Activated CD4-positive, alpha-beta T cell treated with anti-CD3 and anti-CD28 coated beads, Interleukin-2, amount 10 ng/mL, durations not matched to agents 7 days and 5 days (primary cell): ENCODE measurements at regions not wholly inside any gene's neighbourhood (a gene's known extent, or its start where the extent isn't known, plus 50 kb on each side); places are given as distances from the start of the nearest gene placed in this dataset.

Source experiments
- CTCF ChIA-PET: fragments of 350-600 bp; sonication (Branson Sonifier 250); formaldehyde crosslinking; loops from one replicate; lab custom pipeline; 2021; ENCODE audit warnings: antibody characterized with exemption; lab: Charles Lee
- POLR2A ChIA-PET: fragments of 350-600 bp; sonication (Branson Sonifier 250); formaldehyde crosslinking; loops from one replicate; lab custom pipeline; 2021; ENCODE audit warnings: antibody characterized with exemption; lab: Charles Lee
- DNase-seq: peaks from one replicate; pipeline ENCODE4 v3.0.0-alpha.2; 2020
- H3K27ac Mint-ChIP-seq: one replicate; pipeline ENCODE4 v1.8.0; 2021; ENCODE audit warnings: mild to moderate bottlenecking, moderate library complexity, mixed read lengths
- H3K27me3 Mint-ChIP-seq: one replicate; pipeline ENCODE4 v1.8.0; 2021; ENCODE audit warnings: mixed read lengths
- H3K36me3 Mint-ChIP-seq: one replicate; pipeline ENCODE4 v1.8.0; 2021; ENCODE audit warnings: low read depth, mixed read lengths
- H3K4me1 Mint-ChIP-seq: one replicate; pipeline ENCODE4 v1.8.0; 2021; ENCODE audit warnings: mixed read lengths
- H3K4me3 Mint-ChIP-seq: one replicate; pipeline ENCODE4 v1.8.0; 2021; ENCODE audit warnings: mild to moderate bottlenecking, moderate library complexity, mixed read lengths
- H3K9me3 Mint-ChIP-seq: one replicate; pipeline ENCODE4 v1.8.0; 2021; ENCODE audit warnings: mixed read lengths

DNA sequence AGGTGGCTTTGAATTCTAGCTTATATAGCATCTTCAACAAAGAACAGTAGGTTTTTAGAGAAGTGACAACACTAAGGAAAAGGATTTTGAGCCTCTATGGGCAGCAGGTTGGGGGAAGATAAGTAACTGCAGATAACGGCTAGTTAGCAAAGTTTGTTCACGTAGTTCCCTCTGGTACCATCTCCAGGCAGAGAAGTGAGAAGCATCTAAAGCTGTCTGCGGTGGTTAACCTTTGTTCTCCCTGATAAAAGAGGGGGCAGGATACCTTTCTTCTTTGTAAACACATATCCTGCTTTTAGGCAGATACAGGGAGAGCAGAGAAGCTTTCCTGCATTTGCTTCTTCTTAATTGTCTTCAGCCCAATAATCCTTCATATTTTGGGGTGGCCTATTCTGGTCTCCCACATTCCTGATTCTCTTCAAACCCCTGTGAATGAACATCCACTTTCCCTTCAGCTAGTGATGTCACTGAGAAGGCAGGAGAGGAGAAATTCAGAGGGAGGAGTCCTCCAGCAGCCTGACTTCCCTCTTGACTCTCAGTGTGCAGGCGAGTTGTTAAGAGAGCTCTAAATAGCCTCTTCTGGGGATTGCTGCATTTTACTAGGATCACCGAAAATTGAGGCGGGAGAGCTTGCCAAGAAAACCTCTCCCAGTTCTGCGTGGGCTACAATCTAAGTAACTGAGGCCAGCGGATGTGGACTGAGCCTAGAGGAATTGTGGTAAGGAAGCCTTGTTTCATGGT, 393.7 kb upstream of the C2CD4B start:
- H3K4me3 Mint-ChIP-seq, result no peak overlapping the region
- peaks cover 11% of the 10 kb centered on the region for H3K27me3 Mint-ChIP-seq
- H3K27ac Mint-ChIP-seq, result no peak overlapping the region

DNA sequence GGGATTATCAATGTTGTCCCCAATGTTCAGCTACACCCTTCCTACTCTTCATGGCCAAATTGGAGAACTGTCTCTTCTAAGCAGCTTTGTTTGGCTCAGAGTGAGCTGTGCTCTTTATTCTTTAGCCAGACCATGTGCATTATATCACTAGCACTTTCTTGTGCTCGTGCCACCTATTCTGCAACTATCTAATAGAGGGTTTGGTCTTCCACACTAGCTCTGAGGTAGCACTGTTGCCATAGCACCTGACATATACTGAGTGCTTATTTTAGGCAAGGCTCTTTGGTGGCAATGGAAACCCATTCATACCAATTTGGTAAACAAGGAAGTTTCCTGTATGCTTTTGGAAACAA, 394.3 kb upstream of the C2CD4B start:
- DNase-seq, result no peak
- Mint-ChIP-seq H3K9me3 (no peaks in the 10 kb centered on the region), H3K27me3 (peaks cover 9% of the 10 kb centered on the region), H3K4me1 (no peaks in the 10 kb centered on the region), H3K4me3 (no peak overlapping the region), H3K36me3 (no peaks in the 10 kb centered on the region), H3K27ac (no peak overlapping the region)
- ChIA-PET CTCF (interaction anchor here (0.6 to 1.7 kb wide), 2 partner anchors 11 to 31 kb away, joined by 3 to 6 read pairs; no protein-coding TSS in a partner anchor), POLR2A (no interaction called here)

More for the DNA sequence above, 393.7 kb upstream of the C2CD4B start:
- Mint-ChIP-seq H3K36me3 (no peaks in the 10 kb centered on the region), H3K4me1 (no peaks in the 10 kb centered on the region), H3K9me3 (no peaks in the 10 kb centered on the region)
- ChIA-PET POLR2A (no interaction called here), CTCF (interaction anchor here (0.6 to 1.7 kb wide), 2 partner anchors 12 to 31 kb away, joined by 3 to 6 read pairs; no protein-coding TSS in a partner anchor)
- DNase-seq, result no peak

DNA sequence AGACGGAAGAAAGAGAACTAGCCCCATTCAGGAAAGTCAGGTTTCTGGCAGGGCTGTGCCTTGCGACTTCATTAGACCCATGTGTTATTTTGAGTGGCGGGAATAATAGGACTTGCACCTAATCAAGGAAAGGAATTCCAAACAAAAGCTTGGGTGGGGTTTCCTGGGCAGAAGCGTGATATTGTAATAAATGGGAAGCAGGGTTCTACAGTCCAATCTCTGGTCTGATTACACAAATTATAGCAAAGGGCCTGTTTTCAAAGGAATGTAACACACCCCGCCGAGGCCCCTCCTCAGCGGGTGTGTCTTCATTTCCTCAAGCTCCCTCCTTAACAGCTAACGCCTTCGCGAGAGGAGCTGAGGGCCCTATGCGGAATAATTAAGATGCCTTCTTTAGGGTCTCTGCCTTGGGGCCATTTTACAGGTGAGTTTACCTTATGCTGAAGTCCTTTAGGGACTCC, 396.0 kb upstream of the C2CD4B start:
- no peaks in the 10 kb centered on the region for H3K9me3 Mint-ChIP-seq
- CTCF ChIA-PET, result no interaction called here
- H3K27me3 Mint-ChIP-seq, result peaks cover 8% of the 10 kb centered on the region
- H3K4me1 Mint-ChIP-seq, result no peaks in the 10 kb centered on the region
- DNase-seq, result no peak
- H3K27ac Mint-ChIP-seq, result no peak overlapping the region
- POLR2A ChIA-PET, result no interaction called here
- no peak overlapping the region for H3K4me3 Mint-ChIP-seq
- H3K36me3 Mint-ChIP-seq, result no peaks in the 10 kb centered on the region

DNA sequence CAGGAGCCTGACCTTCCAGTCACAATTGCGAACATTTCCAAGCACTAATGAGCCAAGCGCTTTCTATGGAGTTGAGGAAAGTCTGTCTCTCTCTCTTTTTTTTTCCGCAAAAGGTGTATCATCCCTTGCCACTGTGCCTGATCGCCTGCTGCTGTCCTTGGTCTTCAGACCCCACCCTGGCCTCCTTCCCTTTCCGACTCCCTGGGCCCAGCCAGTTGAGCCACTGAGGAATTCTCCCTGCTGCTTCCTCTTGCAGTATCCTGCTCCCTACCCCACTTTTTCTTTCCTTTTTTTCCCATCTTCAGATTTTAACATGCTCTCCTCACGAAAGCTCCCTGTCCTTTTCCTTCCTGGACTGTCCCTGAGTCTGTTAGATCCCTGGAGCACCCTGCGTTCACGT, 396.5 kb upstream of the C2CD4B start:
- ChIA-PET CTCF (no interaction called here), POLR2A (no interaction called here)
- Mint-ChIP-seq H3K4me3 (no peak overlapping the region), H3K27ac (no peak overlapping the region), H3K27me3 (peaks cover 8% of the 10 kb centered on the region), H3K4me1 (no peaks in the 10 kb centered on the region), H3K36me3 (no peaks in the 10 kb centered on the region), H3K9me3 (no peaks in the 10 kb centered on the region)
- no peak for DNase-seq

DNA sequence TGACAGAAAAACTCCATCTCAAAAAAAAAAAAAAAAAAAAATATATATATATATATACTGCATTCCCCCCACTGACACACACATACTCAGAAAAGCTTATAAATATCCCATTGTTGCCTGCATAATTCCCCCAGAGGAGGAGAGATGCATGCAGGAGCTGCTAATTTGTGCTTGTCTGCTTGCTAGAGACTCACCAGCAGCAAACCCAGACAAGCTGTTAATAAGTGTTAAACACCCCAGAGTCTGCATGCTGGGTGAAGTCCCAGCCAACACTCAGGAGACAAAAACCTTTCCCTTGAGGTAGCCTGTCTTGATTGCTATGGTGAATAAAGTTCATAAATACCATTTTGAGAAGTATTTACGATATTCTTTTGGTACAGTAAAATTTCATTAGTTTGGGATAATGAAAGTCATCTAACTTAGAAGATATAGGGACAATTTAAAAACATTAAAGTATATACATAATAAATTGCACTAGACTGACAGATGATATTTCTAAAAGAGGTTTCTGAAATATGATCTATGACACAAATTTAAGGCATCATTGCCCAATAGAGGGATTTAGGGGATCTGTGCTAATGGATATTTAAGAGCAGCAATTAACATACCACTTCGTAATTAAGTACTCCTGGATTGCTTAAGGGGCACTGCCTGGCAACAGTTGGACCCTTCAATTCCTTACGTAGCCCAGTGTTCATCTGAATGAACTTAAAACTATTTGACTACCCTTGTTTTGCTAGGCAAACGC, 400.0 kb upstream of the C2CD4B start:
- DNase-seq, result no peak
- ChIA-PET CTCF (no interaction called here), POLR2A (no interaction called here)
- H3K36me3 Mint-ChIP-seq, result no peaks in the 10 kb centered on the region
- no peak overlapping the region for H3K4me3 Mint-ChIP-seq
- H3K4me1 Mint-ChIP-seq, result no peaks in the 10 kb centered on the region
- no peaks in the 10 kb centered on the region for H3K27me3 Mint-ChIP-seq
- H3K27ac Mint-ChIP-seq, result no peak overlapping the region
- H3K9me3 Mint-ChIP-seq, result no peaks in the 10 kb centered on the region

DNA sequence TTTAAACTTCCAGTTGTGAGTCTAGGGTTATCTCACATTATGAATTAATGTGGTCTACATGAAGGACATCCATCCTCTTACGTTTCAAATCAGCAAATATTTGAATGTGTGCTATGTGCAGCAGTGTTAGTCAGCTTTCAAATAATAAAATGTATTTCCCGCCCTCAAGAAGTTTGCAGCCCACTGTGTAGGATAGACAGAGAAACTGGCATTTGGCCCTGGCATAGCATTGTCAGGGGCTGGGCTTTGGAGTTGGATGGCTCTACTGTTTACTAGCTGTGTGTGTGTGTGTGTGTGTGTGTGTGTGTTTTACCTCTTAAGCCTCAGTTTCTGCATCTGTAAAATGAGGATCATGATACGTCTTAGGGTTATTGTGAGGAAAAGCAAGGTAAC, 400.5 kb upstream of the C2CD4B start:
- no peak for DNase-seq
- POLR2A ChIA-PET, result no interaction called here
- Mint-ChIP-seq H3K4me1 (no peaks in the 10 kb centered on the region), H3K4me3 (no peak overlapping the region), H3K27me3 (no peaks in the 10 kb centered on the region), H3K36me3 (no peaks in the 10 kb centered on the region), H3K9me3 (no peaks in the 10 kb centered on the region), H3K27ac (no peak overlapping the region)
- CTCF ChIA-PET, result no interaction called here

DNA sequence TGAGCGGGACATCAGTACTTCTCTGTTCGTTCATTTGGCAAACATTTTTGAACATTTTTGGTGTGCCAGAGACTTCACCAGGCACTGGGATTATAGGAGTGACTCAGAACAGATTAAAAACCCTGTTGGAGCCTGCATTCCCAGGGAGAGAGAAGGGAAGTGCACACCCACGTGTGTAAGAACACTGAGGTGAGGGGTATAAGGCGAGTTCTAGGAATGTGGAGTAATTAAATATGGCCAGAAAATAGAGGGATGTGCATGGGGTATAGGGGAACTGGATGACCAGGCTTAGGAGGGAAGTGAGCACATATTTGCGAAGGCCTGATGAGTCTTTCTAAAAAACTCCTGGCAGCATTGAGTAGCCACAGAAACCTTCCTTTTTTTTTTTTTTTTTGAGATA, 401.2 kb upstream of the C2CD4B start:
- Mint-ChIP-seq H3K36me3 (no peaks in the 10 kb centered on the region), H3K4me1 (no peaks in the 10 kb centered on the region), H3K4me3 (no peak overlapping the region), H3K27me3 (no peaks in the 10 kb centered on the region), H3K27ac (no peak overlapping the region), H3K9me3 (no peaks in the 10 kb centered on the region)
- no peak for DNase-seq
- POLR2A ChIA-PET, result no interaction called here
- CTCF ChIA-PET, result no interaction called here

DNA sequence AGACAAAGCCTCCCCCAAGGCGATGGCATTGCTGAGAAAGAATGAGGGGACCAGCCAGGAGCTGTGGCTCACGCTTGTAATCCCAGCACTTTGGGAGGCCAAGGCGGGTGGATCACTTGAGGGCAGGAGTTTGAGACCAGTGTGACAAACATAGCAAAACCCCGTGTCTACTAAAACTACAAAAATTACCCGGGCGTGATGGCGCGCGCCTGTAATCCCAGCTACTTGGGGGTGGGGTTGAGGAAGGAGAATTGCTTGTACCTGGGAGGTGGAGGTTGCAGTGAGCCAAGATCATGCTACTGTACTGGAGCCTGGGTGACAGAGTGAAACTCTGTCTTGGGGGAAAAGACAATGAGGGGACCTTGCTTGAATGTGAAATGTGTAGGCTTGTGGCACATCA, 402.4 kb upstream of the C2CD4B start:
- no peaks in the 10 kb centered on the region for H3K36me3 Mint-ChIP-seq
- H3K9me3 Mint-ChIP-seq, result no peaks in the 10 kb centered on the region
- no peak overlapping the region for H3K4me3 Mint-ChIP-seq
- no peaks in the 10 kb centered on the region for H3K4me1 Mint-ChIP-seq
- H3K27ac Mint-ChIP-seq, result no peak overlapping the region
- no peaks in the 10 kb centered on the region for H3K27me3 Mint-ChIP-seq
- ChIA-PET POLR2A (no interaction called here), CTCF (no interaction called here)
- no peak for DNase-seq

DNA sequence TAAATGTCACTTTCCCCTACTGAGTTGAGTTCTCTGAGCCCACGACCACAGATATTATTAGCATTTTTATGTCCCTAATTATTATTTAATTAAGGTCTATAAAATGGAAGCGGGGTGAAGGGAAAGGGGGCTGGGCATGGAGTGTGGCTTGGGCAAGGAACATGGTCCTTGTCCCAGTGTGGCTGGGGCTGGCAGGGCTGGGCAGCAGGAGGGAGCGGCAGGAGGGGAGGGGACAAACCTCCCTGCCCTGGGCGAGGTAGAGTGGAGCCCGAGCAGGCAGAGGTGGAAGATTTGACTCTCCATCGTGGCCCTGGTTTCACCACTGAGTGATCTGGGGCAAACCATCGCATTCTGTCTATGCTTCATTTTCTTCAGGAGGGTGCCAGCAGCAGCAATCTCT, 402.9 kb upstream of the C2CD4B start:
- Mint-ChIP-seq H3K4me1 (no peaks in the 10 kb centered on the region), H3K27me3 (peaks cover 2% of the 10 kb centered on the region), H3K4me3 (no peak overlapping the region), H3K36me3 (no peaks in the 10 kb centered on the region), H3K27ac (no peak overlapping the region), H3K9me3 (no peaks in the 10 kb centered on the region)
- POLR2A ChIA-PET, result no interaction called here
- CTCF ChIA-PET, result no interaction called here
- DNase-seq, result no peak

DNA sequence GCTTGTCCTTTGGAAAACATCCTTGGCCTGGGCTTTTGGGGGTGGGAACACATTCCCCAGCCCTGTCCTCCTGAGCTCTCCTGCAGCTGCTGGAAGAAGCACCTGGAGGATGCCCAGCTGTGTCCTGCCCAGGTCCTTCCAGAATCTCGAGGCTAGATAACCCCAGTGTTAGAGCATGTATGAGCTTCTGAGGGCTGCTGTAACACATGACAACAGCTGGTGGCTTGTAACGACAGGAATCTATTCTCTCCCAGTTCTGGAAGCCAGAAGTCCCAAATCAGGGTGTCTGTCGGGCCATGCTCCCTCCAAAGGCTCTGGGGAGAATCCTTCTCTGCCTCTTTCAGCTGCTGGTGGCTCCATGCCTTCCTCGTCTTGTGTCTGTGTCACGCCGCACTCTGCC, 403.6 kb upstream of the C2CD4B start:
- Mint-ChIP-seq H3K27me3 (peaks cover 2% of the 10 kb centered on the region), H3K4me1 (no peaks in the 10 kb centered on the region), H3K36me3 (no peaks in the 10 kb centered on the region), H3K27ac (no peak overlapping the region), H3K9me3 (no peaks in the 10 kb centered on the region), H3K4me3 (no peak overlapping the region)
- ChIA-PET POLR2A (no interaction called here), CTCF (no interaction called here)
- no peak for DNase-seq

DNA sequence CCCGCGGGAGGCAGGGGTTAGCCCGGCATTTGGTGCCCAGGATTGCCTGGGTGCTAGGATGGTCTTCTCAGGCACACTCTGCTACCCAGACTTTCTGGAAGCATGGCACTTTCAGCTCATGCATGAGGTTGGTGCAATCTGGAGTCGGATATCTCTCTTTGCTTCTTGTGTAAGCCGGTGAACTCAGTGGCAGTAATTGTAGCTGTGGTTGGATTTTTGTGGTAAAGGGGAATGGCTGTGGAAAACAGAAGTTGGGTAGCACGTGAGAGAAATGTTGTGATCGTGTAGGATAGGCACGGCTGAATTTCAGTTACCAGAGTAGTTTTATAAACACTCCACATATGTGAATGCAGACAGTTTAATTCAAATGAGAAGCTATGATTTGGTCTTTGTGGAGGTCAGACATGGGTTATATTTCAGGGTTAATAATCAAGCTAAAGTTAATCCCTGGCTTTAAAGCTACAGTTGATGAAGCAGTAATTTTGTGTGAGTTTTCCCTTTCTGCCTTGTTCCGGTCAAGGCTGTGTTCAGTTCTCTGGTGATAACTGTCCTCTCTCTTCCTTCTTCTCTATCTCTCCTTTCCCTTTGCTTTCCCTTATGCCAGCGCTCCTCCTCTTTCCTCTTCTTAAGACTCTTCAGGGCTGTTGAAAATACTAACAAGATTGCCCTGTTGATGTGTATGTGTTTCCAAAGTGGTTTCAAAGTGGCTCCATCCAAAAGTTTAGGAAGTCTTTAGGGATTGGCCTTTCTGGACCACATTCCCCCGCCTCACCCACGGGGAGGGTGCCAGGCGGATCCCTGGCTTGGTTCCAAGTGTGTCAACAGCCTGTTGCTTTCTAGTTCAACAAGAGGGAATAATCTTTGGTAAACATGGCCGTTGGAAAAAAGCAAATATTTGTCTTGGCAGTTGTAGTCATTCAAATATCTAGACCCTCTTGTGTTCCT, 404.6 kb upstream of the C2CD4B start:
- ChIA-PET POLR2A (no interaction called here), CTCF (interaction anchor here (1.7 kb wide), 1 partner anchor 11 kb away, joined by 6 read pairs; no protein-coding TSS in a partner anchor)
- Mint-ChIP-seq H3K9me3 (no peaks in the 10 kb centered on the region), H3K4me1 (no peaks in the 10 kb centered on the region), H3K4me3 (no peak overlapping the region), H3K36me3 (no peaks in the 10 kb centered on the region), H3K27ac (no peak overlapping the region), H3K27me3 (peaks cover 2% of the 10 kb centered on the region)
- no peak for DNase-seq

DNA sequence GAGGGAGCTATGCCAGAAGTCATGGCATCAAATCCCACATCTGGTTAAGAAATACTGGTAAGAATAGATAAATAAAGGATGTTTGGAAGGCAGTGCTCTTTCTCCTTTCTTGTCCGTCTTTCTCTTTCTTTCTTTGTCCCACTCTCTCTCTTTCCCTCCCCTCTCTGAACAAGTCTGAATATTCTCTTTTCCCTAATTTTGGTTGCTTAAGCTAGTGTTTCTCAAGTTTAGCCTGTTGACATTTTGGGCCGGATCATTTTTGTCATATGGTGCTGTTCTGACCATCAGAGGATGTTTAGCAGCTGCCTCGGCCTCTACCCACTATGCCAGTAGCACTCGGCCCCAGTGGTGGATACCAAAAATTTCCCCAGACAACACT, 405.3 kb upstream of the C2CD4B start:
- Mint-ChIP-seq H3K4me3 (no peak overlapping the region), H3K4me1 (no peaks in the 10 kb centered on the region), H3K27me3 (peaks cover 2% of the 10 kb centered on the region), H3K36me3 (no peaks in the 10 kb centered on the region), H3K9me3 (no peaks in the 10 kb centered on the region), H3K27ac (no peak overlapping the region)
- CTCF ChIA-PET, result interaction anchor here (1.7 kb wide), 1 partner anchor 12 kb away, joined by 6 read pairs; no protein-coding TSS in a partner anchor
- DNase-seq, result no peak
- POLR2A ChIA-PET, result no interaction called here

DNA sequence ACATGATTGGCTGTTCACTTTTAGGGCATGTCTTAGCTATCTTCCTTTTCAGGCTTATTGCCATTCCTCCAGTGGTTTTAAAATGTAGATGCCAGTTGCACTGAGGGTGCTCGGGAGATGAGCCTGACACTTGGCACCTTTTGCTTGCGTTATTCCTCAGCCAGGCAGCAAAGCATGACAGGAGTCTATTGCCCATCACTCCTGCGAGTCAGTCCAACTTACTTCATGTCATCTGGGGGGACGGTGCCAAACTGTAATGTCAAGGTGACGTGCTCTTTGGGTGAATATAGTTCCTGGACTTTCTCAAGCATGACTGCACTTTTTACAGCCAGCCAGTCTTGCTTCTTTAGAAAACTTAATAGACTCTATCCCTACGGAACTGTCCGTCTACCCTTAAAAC, 406.0 kb upstream of the C2CD4B start:
- Mint-ChIP-seq H3K4me3 (no peak overlapping the region), H3K27me3 (peaks cover 2% of the 10 kb centered on the region), H3K4me1 (no peaks in the 10 kb centered on the region), H3K9me3 (no peaks in the 10 kb centered on the region), H3K36me3 (no peaks in the 10 kb centered on the region), H3K27ac (no peak overlapping the region)
- ChIA-PET CTCF (interaction anchor here (1.7 kb wide), 1 partner anchor 12 kb away, joined by 6 read pairs; no protein-coding TSS in a partner anchor), POLR2A (no interaction called here)
- no peak for DNase-seq
